ENCODE measurements at regions not wholly inside any gene's neighbourhood (a gene's known extent, or its start where the extent isn't known, plus 50 kb on each side); places are given as distances from the start of the nearest gene placed in this dataset.

- TF ChIP-seq CTCF (IDR thresholded peaks at IDR 0.05) (no peak), POLR2A (IDR thresholded peaks at IDR 0.05) (no peak), POLR2AphosphoS5 (IDR thresholded peaks at IDR 0.05) (no peak), EP300 (IDR thresholded peaks at IDR 0.05) (no peak)
Measured at GRCh38 chr2:236975766-236976165, 109.9 kb upstream of the COPS8 start.
